GM18511 (cell line): ENCODE measurements at regions not wholly inside any gene's neighbourhood (a gene's known extent, or its start where the extent isn't known, plus 50 kb on each side); places are given as distances from the start of the nearest gene placed in this dataset.
"Not testable (repeated sequence)": the region's sequence is repeated elsewhere in the genome, so short reads cannot be mapped to it uniquely, and the experiment has no call there.

Experiments used
- ATAC-seq: cut with Tn5 transposase; IDR thresholded peaks from one replicate; pipeline ENCODE4 v1.9.1; 2021; ENCODE audit warnings: mild to moderate bottlenecking, moderate library complexity; ENCODE audit not compliant: unreplicated experiment

DNA sequence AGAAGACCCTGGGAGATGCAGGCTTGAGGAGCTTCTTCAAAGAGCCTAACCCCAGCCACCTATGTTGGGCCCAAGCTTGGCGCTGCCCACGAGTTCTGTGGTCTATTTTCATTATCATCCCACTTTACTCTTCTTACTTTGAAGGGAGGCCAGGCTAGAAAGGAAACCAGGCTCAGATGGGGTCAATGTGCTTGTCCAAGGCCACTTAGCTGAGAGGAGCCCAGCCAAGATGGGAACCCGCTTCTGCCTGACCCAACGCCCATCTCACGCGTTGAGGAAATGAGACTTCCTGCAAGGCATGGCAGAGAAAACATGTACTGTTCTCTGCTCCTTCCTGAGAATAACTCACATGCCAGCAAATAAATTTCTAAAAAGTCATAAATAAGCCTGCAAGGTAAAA lies 486.3 kb upstream of the PROK2 start:
- no peak for ATAC-seq

DNA sequence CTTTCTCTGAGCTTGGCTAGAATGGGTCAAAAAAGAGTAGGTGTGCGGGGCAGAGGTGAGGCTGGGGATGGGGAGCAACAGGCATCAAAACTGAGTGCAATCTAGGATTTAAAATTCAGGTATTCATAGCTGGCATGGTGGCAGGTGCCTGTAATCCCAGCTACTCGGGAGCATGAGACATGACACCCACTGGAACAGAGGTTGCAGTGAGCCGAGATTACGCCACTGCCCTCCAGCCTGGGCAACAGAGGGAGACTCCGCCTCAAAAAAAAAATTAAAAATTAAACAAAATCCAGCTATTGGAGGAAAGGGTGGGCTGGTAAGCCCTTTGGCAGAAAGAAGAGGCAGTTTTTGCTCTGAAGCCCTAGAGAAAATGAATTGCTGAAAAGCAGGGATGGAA lies 485.8 kb upstream of the PROK2 start:
- no peak for ATAC-seq

DNA sequence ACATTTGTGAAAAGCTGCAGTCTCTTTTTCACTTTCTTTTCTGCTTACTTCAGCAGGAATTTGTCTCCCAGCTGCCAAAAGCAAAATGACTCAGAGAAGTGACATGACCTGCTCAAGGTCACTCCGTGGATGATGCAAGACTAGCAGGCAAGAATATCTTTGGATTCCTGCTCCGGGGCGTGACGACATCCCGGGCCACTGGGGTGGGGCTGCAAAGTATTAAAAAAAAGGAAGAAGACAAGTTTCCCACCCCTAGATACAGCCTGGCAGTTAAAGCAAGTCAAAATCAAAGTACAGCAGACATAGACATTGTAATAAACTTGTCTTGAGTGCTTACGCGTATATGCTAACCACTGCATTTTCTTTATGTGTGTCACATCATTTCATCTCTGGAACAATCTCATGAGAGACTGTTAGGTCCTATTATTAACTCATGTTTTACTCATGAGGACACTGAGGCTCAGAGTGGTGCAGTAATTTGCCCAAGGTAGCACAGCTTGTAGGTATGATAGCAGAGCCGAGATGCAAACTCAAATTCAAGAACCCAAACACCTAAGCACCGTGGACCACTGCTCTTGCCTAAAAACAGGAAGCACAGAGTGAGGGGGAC lies 485.2 kb upstream of the PROK2 start:
- no peak for ATAC-seq

DNA sequence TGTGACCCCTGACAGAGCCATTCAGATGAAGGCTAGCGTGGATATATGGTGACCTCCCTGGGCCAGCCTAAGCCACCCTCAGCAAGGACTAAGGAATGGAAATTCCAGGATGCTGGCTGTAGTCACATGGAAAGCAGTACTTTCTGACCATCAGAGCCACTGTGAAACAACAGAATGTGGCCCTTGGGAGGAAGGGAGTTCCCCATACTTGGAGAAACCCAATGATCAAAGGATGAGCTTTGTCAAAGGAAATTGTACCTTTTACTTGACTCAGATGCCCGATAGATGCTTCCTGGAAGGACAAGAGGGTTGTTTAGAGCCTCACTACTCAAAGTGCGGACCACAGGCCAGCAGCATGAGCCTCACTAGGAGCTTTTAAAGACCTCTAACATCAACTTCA lies 484.5 kb upstream of the PROK2 start:
- no peak for ATAC-seq

DNA sequence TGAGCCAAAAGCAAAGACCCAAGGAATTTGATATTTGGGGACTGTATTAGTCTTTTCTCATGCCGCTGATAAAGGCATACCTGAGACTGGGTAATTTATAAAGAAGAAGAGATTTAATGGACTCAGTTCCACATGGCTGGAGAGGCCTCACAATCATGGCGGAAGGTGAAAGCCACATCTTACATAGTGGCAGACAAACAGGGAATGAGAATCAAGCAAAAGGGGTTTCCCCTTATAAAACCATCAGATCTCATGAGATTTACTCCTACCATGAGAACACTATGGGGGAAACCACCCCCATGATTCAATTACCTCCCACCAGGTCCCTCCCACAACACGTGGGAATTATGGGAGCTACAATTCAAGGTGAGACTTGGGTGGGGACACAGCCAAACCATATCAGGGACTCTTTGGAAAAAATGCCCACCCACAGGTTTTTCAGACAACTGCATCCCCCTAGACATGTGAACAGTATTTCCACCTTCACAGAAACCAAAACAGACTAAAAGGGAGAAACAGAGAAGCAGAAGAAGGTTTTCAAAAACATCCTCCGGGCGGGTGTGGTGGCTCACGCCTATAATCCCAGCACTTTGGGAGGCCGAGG lies 482.1 kb upstream of the PROK2 start:
- not testable (repeated sequence) for ATAC-seq

DNA sequence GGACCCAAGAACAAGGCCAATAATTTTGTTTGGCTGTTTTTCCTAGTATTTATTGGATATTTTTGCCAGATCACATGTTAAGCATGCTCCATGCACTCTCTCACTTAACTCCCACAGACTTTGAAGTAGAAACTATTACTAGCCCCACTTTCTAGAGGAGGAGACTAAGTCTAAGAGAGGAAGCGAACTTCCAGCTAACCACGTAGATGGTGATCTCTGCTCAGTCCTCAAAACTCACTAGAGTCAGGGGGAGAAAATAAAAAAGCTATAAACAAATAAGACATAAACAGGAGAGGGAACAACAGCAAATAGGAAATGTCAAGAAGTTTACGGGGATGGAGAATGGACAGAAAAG lies 481.0 kb upstream of the PROK2 start:
- ATAC-seq = peak; percentile 47

DNA sequence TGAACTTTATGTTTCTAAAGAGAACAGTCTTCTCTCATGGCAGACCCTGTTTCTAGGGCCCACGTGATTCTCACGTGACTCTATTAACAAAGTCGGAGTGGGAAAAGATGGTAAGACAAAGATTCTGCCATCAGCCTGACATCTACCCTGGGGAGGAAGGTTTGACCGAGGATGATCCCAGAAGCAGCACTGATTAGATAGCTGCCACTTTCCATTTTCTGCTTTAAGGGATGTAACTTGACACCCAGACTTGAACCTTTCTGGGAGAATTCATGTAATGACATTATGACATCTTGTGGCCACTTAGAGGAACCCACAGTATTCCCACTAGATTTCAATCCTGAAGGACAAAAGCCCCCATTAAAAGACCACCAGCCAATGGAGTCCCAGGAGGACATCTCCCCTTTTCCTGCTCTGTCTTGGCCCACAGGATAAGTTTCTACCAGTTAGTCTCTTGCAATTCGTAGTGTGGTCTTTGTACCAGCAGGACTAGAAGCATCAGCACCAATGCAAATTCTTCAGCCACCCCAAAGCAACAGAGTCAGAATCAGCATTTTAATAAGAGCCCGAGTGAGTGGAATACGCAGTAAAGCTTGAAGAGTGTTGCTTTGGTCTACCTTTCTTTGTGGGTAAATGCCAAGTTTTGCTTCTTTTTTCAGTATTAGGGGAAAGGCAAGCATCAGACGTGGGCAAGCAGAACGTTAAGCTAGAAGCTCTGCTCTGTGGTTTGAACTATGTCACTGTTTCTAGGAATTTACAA lies 480.5 kb upstream of the PROK2 start:
- ATAC-seq = peak; percentile 46

DNA sequence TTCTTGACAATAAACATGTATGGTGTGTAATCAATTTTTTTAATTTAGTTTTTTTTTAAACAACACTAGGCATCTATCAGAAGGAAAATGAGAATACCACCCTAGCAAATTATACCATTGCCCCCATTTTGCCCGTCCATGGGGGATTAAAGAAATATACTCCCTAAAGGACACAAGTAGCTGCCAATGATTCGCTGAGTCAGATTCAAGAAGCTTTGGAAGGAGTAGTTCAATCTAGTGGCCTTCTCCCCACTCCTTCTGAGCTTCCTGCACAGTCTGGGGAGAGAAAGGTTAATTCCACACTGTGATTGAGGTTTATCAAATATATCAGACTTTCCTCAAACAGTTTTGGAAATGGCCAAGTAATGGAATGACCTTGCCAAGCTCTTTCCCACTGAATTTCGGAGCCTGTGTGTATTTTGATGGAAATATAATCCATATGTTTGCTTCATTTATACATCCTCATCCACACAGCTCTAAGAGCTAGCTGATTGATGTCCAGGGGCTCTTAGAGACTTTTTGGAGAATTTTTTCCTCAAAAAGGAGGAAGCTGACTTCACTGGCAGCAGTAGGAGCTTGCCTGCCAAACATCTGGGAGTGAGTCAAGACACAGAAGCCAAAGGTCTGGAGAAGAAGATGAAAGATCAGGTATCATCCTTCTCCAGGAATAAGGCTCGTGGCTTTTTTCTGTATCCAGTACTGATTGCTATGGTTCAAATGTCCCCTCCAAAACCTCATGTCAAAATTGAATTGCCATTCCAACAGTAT lies 478.5 kb upstream of the PROK2 start:
- ATAC-seq = no peak

DNA sequence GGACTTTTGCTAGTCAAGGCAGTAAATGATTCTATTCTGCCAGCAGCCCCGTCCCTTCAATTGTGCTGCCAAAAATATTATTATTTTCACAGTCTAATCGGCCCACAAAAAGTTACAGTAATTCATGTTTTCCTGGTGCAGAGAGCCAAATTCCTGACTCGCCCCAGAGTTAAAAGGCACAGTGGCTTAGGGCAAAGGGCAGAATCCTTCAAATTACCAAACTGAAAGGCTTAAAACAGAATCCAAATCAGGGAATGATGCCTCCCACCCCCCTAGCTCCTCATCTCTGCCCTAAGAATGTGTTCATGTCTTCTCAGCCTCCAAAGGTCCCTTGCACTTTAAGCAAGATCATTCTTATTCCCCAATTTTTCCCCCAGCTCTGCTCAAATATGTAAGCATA lies 477.8 kb upstream of the PROK2 start:
- ATAC-seq = no peak

DNA sequence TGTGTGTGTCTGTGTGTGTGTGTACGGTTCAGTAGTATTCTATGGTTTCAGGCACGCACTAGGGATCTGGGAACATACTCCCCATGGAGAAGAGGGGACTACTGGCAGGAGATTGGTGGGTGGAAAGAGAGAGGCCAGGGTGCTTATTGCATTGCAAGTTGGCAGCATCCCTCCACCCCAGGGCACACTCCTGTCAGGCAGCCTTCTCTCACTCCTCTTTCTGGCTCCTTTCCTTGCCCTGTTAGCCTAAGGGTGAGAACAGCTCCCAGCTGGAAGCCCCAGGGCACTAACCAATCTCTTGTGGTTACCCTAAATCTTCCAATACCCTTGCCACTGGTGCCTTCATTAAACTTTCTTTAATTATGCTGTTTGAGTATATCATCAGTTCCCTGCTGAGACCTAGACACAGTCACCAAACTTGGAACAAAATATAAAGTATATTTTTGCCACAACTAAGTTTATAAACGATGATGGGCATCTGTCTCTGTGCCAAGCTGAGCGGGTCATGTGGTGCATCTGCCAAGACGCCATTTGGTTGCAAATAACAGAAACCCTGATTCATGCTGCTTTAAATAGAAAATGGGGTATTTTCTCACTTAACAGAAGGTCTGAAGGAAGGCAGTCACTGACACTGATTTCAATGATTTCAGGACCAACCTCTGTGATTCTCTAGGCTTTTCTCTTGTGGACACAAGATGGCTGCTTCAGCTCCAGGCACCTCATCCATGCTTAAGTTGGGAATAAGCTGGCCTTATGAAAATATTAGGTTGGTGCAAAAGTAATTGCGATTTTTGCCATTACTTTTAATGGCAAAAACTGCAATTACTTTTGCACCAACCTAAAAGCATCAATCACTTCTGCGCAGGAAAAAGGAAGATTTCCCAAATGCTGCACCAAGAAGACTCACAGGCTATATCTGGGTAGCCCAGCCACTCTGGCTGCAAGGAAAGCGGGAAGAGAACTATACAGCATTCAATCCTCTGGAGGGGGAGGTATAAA lies 476.9 kb upstream of the PROK2 start:
- ATAC-seq = no peak

DNA sequence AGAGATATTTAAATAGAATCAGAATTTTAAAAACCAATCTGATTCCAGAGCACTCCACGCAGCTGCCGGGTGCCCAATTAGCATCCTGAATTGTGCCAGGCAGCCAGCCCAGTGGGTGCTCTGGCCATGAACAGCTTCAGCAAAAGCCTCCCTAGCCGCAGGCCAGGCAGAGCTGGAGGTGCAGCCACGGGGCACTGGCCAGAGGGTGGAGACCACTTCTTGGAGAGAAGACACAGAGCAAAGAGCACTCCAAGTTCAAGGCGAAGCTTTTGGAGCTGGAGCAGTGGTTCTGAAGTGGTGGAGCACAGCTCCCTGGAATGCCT lies 475.6 kb upstream of the PROK2 start:
- ATAC-seq = no peak

DNA sequence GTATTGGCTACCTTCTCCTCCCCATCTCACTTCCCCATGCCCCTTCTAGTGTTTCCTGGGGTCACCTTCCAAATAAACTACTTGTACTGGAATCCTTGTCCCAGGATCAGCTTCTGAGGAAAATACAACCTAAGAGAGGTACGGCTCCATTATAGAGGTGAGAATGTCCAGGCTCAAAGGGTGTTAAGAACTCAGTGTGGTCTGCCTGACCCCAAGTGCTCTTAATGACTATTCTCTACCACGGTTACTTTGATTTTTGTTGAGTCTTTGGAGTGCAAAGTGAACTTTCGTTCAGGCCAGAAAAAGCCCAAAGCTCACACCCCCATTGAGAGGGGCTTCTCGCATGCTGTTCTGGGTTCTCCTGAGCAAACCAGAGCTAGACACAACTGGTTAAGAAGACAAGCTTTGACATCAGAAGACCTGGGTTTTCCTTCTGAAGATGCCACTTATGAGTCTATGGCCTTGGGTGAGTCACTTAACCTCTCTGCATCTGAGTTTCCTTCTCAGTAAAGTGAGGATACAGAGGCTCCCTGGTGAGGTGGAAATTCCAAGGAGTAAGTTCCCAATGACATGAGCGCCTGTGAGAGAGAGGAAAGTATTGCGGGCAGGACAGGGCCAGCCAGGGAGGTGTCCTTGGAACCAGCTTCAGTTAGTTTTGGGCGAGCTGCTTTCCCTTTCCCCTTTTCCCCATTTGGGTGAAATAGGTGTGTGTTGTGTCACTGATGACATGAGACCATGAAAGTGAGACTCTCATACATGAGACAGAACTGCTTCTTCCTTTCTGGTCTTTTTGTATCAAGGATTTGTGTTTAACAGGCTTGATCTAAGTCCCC lies 475.0 kb upstream of the PROK2 start:
- no peak for ATAC-seq

DNA sequence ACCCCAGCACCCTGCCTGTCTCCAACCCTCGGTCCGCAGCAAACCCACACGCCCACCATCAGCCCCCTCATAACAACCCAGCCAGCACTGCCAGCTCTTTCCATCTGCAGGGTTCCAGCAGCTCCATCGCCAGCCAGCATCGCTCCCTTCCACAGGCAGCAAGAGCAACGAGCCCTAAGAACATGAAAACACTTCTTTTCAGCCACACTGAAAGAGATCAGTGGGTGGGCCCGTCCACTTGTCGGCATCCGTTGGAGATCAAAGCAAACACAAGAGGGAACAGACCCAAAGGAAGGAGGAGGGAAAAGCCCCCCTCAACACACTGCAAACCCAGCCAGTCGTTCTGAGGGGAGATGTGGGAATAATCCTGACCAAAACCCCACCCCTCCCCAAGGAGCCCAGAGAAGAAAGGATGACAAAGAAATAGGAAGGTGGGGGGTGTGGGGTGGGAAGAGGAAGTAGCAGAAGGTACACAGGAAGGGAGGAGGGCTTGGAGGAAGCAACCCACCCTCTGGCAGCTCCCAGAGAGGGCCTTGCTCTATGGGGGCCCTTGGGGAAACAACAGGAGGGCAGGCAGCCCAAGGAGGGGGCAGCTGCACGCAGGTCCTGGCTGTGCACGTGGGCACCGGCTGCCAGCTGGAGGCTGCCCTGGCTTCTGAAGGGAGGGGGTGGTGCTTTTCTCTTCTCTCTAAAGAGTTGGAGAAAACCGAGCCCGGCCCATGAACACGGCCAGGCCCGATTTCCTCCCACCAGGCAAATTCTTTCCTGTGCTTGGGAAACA lies 473.6 kb upstream of the PROK2 start:
- ATAC-seq = no peak

DNA sequence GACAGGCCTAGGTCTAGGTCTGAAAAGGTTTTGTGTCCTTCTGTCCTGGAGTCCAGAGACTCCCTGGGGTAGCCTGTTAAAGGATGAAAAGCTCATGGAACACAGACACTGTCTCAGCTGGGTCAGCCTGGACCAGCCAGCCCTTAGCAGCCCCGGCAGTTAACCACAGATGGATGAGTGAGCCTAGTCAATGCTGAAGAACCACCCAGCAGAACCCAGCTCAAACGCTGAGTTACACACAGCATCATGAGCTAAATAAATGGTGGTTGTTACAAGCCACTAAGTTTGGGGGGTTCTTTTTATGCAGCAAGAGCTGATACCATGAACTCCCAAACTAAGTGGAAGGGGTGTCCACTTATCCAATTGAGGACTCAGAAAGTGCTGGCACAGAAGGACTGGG lies 472.8 kb upstream of the PROK2 start:
- no peak for ATAC-seq

DNA sequence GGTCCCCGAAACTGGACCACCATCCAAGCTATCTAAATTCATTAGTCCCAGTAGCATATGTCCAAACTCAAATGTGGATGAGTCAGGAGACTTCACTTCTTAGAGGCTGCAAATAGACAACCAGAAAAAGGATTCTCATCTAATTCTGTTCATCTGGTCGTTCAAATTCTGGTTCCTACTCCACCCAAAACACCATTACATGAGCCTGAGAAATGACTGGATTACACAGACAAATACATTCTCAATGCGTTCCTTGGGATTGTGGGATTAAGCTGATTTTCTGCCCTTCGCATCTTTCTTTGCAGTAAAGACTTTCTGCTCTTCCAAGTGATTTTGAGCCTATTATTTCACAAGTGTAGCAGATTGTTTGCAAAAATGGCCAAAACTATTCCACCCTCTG lies 472.3 kb upstream of the PROK2 start:
- ATAC-seq = no peak

DNA sequence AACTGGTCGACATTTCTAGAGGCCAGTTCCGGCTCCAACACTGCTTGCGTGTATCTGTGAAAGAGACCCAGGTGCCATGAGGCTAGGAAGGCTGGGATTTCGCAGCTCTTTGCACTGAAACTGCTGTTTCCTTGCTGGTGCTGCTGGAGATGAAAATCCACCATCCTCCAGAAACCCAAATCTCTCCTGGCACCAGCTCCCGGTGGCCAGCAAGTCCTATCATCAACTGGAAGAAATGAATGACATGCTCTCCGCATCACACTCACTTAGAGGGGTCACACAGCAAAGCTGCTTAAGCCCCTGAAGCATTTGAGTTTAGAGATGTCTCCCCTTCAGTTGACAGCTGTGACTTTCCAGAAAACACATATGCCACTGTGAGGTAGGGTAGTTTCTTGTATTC lies 471.8 kb upstream of the PROK2 start:
- ATAC-seq = no peak

DNA sequence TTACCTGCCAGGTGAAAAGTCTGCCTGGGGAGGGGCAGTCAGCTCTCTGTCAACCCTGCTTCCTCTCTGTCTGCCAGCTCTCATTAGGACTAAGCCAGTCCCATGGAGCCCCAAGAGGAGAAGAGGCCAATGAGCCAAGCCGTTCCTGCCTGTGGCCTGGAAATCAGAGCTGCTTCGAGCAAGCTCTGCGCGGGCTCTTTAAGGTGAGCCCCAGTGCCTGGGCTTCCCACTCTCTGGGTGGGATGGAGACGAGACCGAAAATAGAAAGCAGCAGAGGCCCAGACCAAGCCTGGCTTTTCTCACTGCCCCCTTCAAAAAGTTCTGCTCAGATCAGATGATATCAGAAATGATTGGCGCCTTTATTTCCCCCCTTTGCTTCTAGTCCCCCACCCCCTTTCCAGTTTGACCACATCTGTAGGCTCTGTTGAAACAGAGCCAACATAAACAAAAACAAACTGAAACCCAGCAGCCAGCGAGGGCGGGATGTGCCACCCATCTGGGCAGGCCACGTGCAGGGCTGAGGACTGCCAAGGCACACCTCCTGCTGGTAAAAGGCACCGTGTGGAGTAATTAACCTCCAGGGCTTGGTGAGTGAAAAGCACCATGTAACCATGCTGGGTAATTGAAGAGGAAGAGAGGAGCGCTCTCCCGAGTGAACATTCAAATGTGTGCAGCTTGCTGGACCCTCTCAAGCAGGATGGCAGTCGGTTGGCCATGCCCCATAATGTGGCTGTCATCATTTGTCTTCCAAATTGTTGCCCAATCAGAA lies 471.0 kb upstream of the PROK2 start:
- ATAC-seq = no peak

DNA sequence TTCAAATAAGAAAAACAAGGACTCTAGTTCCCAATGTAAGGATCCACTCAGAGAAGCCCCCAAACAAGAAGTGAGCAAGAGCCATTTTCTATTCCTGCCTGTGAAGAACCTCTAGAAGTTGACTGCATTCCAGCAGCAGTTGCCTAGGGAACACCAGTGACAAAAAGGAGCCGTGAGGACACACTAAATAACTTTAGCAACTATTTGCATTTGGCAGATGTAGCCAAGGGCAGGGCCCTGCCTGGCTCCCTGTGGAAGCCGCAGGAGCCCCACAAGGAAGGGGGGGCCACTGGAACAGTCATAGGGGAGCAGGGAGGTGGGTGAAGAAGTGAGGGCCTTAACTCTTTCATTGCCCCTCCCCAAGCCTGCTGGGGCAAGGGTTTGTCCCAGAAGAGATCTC lies 470.2 kb upstream of the PROK2 start:
- ATAC-seq = no peak
